Keratinocyte (primary cell): ENCODE measurements at regions not wholly inside any gene's neighbourhood (a gene's known extent, or its start where the extent isn't known, plus 50 kb on each side); places are given as distances from the start of the nearest gene placed in this dataset.

Experiments used
- EZH2 ChIP-seq: IDR thresholded peaks from one replicate; pipeline ENCODE4 v1.6.1; 2012; ENCODE audit warnings: inconsistent platforms, mild to moderate bottlenecking, low read length, moderate library complexity
- TF ChIP-seq, protein P1 (sequence below), 3 experiments: IDR thresholded peaks in 1 of 3; conservative IDR thresholded peaks in 1 of 3; optimal IDR thresholded peaks in 1 of 3; 2 replicates in 2 of 3; 3 replicates in 1 of 3; pipeline versions ENCODE3 to v1.5.1; 2011; ENCODE audit warnings: low read length in 3 of 3, mild to moderate bottlenecking in 3 of 3, moderate library complexity in 2 of 3, control low read depth in 1 of 3, inconsistent platforms in 1 of 3; ENCODE audit not compliant: insufficient read depth in 2 of 3; ENCODE audit errors: extremely low read depth in 1 of 3

DNA sequence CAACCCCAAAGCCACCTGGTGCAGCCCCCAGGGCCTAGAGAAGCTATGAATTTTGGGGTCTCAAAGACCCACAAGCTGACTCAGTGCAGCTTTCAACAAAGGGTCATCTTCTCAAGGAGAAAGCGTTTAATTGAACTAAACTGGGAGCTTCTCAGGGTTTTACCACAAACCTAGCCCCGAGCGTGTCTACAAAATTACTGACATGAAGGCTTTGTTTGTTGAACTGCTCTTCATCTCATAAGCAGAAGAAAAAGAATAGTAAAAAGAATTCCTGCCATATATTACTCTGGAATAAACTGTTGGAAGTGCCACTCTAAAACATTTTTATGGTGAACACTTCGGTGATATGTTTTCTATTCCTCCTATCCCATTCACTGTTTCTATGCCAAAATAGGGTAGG is 50.8 kb upstream of the INCENP start:
- TF ChIP-seq, protein P1, sequence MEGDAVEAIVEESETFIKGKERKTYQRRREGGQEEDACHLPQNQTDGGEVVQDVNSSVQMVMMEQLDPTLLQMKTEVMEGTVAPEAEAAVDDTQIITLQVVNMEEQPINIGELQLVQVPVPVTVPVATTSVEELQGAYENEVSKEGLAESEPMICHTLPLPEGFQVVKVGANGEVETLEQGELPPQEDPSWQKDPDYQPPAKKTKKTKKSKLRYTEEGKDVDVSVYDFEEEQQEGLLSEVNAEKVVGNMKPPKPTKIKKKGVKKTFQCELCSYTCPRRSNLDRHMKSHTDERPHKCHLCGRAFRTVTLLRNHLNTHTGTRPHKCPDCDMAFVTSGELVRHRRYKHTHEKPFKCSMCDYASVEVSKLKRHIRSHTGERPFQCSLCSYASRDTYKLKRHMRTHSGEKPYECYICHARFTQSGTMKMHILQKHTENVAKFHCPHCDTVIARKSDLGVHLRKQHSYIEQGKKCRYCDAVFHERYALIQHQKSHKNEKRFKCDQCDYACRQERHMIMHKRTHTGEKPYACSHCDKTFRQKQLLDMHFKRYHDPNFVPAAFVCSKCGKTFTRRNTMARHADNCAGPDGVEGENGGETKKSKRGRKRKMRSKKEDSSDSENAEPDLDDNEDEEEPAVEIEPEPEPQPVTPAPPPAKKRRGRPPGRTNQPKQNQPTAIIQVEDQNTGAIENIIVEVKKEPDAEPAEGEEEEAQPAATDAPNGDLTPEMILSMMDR (optimal IDR thresholded peaks at IDR 0.05 in 1 of 3, IDR thresholded peaks at IDR 0.05 in 1 of 3, conservative IDR thresholded peaks at IDR 0.05 in 1 of 3; ENCODE audit: extremely low read depth in 1 of 3, insufficient read depth in 2 of 3, low read length in 3 of 3), result no peak
- no peak for TF ChIP-seq EZH2
